ENCODE measurements at regions not wholly inside any gene's neighbourhood (a gene's known extent, or its start where the extent isn't known, plus 50 kb on each side); places are given as distances from the start of the nearest gene placed in this dataset.

GRCh38 chr2:9681427-9681817, 50.6 kb upstream of the YWHAQ start:
- no peak overlapping the region for H3K4me3 ChIP-seq
- H3K9me3 ChIP-seq (ENCODE audit: low read depth) = no peaks in the 10 kb centered on the region
- no peak for TF ChIP-seq CTCF (IDR thresholded peaks at IDR 0.05; ENCODE audit: low read depth, low read length)
- DNase-seq (ENCODE audit: low read depth in 1 of 2, low spot score in 1 of 2) = no peak
- no peaks in the 10 kb centered on the region for H3K27me3 ChIP-seq
- H3K4me1 ChIP-seq (ENCODE audit: low read depth) = no peaks in the 10 kb centered on the region
- H3K36me3 ChIP-seq = no peaks in the 10 kb centered on the region
- no peak overlapping the region for H3K27ac ChIP-seq

GRCh38 chr2:9685637-9686036, 54.8 kb upstream of the YWHAQ start:
- H3K9me3 ChIP-seq (ENCODE audit: low read depth) = no peaks in the 10 kb centered on the region
- DNase-seq (ENCODE audit: low read depth in 1 of 2, low spot score in 1 of 2) = no peak
- TF ChIP-seq CTCF (IDR thresholded peaks at IDR 0.05; ENCODE audit: low read depth, low read length) = no peak

GRCh38 chr2:9686061-9686460, 55.3 kb upstream of the YWHAQ start:
- no peaks in the 10 kb centered on the region for H3K36me3 ChIP-seq

More at GRCh38 chr2:9685637-9686036, 54.8 kb upstream of the YWHAQ start:
- no peaks in the 10 kb centered on the region for H3K27me3 ChIP-seq
- no peaks in the 10 kb centered on the region for H3K36me3 ChIP-seq
- no peak overlapping the region for H3K4me3 ChIP-seq
- peaks cover 2% of the 10 kb centered on the region for H3K4me1 ChIP-seq (ENCODE audit: low read depth)
- no peak overlapping the region for H3K27ac ChIP-seq

GRCh38 chr2:9690252-9690651, 59.5 kb upstream of the YWHAQ start:
- peaks cover 2% of the 10 kb centered on the region for H3K4me1 ChIP-seq (ENCODE audit: low read depth)
- H3K27me3 ChIP-seq = no peaks in the 10 kb centered on the region
- no peaks in the 10 kb centered on the region for H3K36me3 ChIP-seq
- TF ChIP-seq CTCF (IDR thresholded peaks at IDR 0.05; ENCODE audit: low read depth, low read length) = no peak
- no peak overlapping the region for H3K27ac ChIP-seq
- H3K9me3 ChIP-seq (ENCODE audit: low read depth) = no peaks in the 10 kb centered on the region
- no peak overlapping the region for H3K4me3 ChIP-seq
- peak in 1 of 2 donors; percentile 91 for DNase-seq (ENCODE audit: low read depth in 1 of 2, low spot score in 1 of 2)

More at GRCh38 chr2:9686061-9686460, 55.3 kb upstream of the YWHAQ start:
- Histone ChIP-seq H3K27me3 (no peaks in the 10 kb centered on the region), H3K27ac (no peak overlapping the region), H3K4me1 (ENCODE audit: low read depth) (peaks cover 2% of the 10 kb centered on the region), H3K4me3 (no peak overlapping the region), H3K9me3 (ENCODE audit: low read depth) (no peaks in the 10 kb centered on the region)
- TF ChIP-seq CTCF (IDR thresholded peaks at IDR 0.05; ENCODE audit: low read depth, low read length) = no peak
- DNase-seq (ENCODE audit: low read depth in 1 of 2, low spot score in 1 of 2) = no peak

GRCh38 chr2:9690716-9691498, 60.1 kb upstream of the YWHAQ start:
- TF ChIP-seq CTCF (IDR thresholded peaks at IDR 0.05; ENCODE audit: low read depth, low read length) = no peak
- Histone ChIP-seq H3K4me1 (ENCODE audit: low read depth) (peaks cover 2% of the 10 kb centered on the region), H3K4me3 (no peak overlapping the region), H3K9me3 (ENCODE audit: low read depth) (no peaks in the 10 kb centered on the region), H3K27ac (no peak overlapping the region), H3K27me3 (no peaks in the 10 kb centered on the region), H3K36me3 (no peaks in the 10 kb centered on the region)
- DNase-seq (ENCODE audit: low read depth in 1 of 2, low spot score in 1 of 2) = no peak

Measured in cardiac muscle cell (in vitro differentiated cells and primary cell).